ENCODE measurements at regions not wholly inside any gene's neighbourhood (a gene's known extent, or its start where the extent isn't known, plus 50 kb on each side); places are given as distances from the start of the nearest gene placed in this dataset.
"Not testable (repeated sequence)": the region's sequence is repeated elsewhere in the genome, so short reads cannot be mapped to it uniquely, and the experiment has no call there.

- H3K36me3 ChIP-seq (ENCODE audit: control insufficient read depth in 2 of 3, insufficient read depth in 3 of 3, low read length in 3 of 3); H3K9me3 Mint-ChIP-seq; H3K9me3 ChIP-seq (ENCODE audit: control insufficient read depth in 2 of 3, low read length in 3 of 3); CTCF ChIA-PET; POLR2A ChIA-PET; H3K4me3 Mint-ChIP-seq; H3K27ac ChIP-seq (ENCODE audit: low read depth, low read length); H3K4me1 Mint-ChIP-seq; H3K4me3 ChIP-seq (ENCODE audit: low read length); H3K36me3 Mint-ChIP-seq; H3K27me3 Mint-ChIP-seq; H3K4me1 ChIP-seq (ENCODE audit: control insufficient read depth in 2 of 2, insufficient read depth in 2 of 2, low read length in 2 of 2); DNase-seq; H3K27me3 ChIP-seq (ENCODE audit: control insufficient read depth in 2 of 2, insufficient read depth in 2 of 2, low read length in 2 of 2); ATAC-seq; H3K27ac Mint-ChIP-seq; intact Hi-C loops (cut with micrococcal nuclease): not testable (repeated sequence)
These were observed 183.1 kb upstream of the AGTR2 start for GRCh38 chrX:115987464-115987863.

GRCh38 chrX:115988825-115989224 is 181.7 kb upstream of the AGTR2 start:
- H3K4me1 Mint-ChIP-seq = no peaks in the 10 kb centered on the region
- ChIA-PET CTCF (no interaction called here), POLR2A (no interaction called here)
- Histone ChIP-seq H3K4me1 (ENCODE audit: control insufficient read depth in 2 of 2, insufficient read depth in 2 of 2, low read length in 2 of 2) (no peaks in the 10 kb centered on the region), H3K27me3 (ENCODE audit: control insufficient read depth in 2 of 2, insufficient read depth in 2 of 2, low read length in 2 of 2) (no peaks in the 10 kb centered on the region), H3K36me3 (ENCODE audit: control insufficient read depth in 2 of 3, insufficient read depth in 3 of 3, low read length in 3 of 3) (no peaks in the 10 kb centered on the region), H3K27ac (ENCODE audit: low read depth, low read length) (no peak overlapping the region), H3K9me3 (ENCODE audit: control insufficient read depth in 2 of 3, low read length in 3 of 3) (no peaks in the 10 kb centered on the region), H3K4me3 (ENCODE audit: low read length) (no peak overlapping the region)
- no peaks in the 10 kb centered on the region for H3K36me3 Mint-ChIP-seq
- no peak for DNase-seq
- intact Hi-C loops (cut with micrococcal nuclease) = no loop called here
- H3K9me3 Mint-ChIP-seq = peaks cover 0 to 6% (median 0%) of the 10 kb centered on the region in 11 donors
- ATAC-seq = no peak
- no peaks in the 10 kb centered on the region for H3K27me3 Mint-ChIP-seq
- H3K27ac Mint-ChIP-seq = no peak overlapping the region
- H3K4me3 Mint-ChIP-seq = no peak overlapping the region

- no peaks in the 10 kb centered on the region for H3K27me3 Mint-ChIP-seq
- Histone ChIP-seq H3K36me3 (ENCODE audit: control insufficient read depth in 2 of 3, insufficient read depth in 3 of 3, low read length in 3 of 3) (no peaks in the 10 kb centered on the region), H3K27ac (ENCODE audit: low read depth, low read length) (no peak overlapping the region), H3K9me3 (ENCODE audit: control insufficient read depth in 2 of 3, low read length in 3 of 3) (no peaks in the 10 kb centered on the region), H3K4me1 (ENCODE audit: control insufficient read depth in 2 of 2, insufficient read depth in 2 of 2, low read length in 2 of 2) (no peaks in the 10 kb centered on the region), H3K27me3 (ENCODE audit: control insufficient read depth in 2 of 2, insufficient read depth in 2 of 2, low read length in 2 of 2) (no peaks in the 10 kb centered on the region), H3K4me3 (ENCODE audit: low read length) (no peak overlapping the region)
- DNase-seq (no peak), ATAC-seq (no peak)
- H3K27ac Mint-ChIP-seq = no peak overlapping the region
- H3K4me1 Mint-ChIP-seq = no peaks in the 10 kb centered on the region
- no peak overlapping the region for H3K4me3 Mint-ChIP-seq
- peaks cover 0 to 4% (median 0%) of the 10 kb centered on the region in 11 donors for H3K9me3 Mint-ChIP-seq
- ChIA-PET CTCF (no interaction called here), POLR2A (no interaction called here)
- intact Hi-C loops (cut with micrococcal nuclease) = no loop called here
- H3K36me3 Mint-ChIP-seq = no peaks in the 10 kb centered on the region
These were observed 180.9 kb upstream of the AGTR2 start for GRCh38 chrX:115989686-115990085.

- no peak overlapping the region for H3K27ac ChIP-seq (ENCODE audit: low read depth, low read length)
These were observed 161.2 kb upstream of the AGTR2 start for GRCh38 chrX:116009346-116009745.

GRCh38 chrX:116009861-116010710 is 160.5 kb upstream of the AGTR2 start:
- H3K4me3 Mint-ChIP-seq = no peak overlapping the region
- DNase-seq (no peak), ATAC-seq (no peak)
- Histone ChIP-seq H3K4me1 (ENCODE audit: control insufficient read depth in 2 of 2, insufficient read depth in 2 of 2, low read length in 2 of 2) (no peaks in the 10 kb centered on the region), H3K36me3 (ENCODE audit: control insufficient read depth in 2 of 3, insufficient read depth in 3 of 3, low read length in 3 of 3) (no peaks in the 10 kb centered on the region), H3K27me3 (ENCODE audit: control insufficient read depth in 2 of 2, insufficient read depth in 2 of 2, low read length in 2 of 2) (no peaks in the 10 kb centered on the region), H3K27ac (ENCODE audit: low read depth, low read length) (no peak overlapping the region), H3K9me3 (ENCODE audit: control insufficient read depth in 2 of 3, low read length in 3 of 3) (no peaks in the 10 kb centered on the region), H3K4me3 (ENCODE audit: low read length) (no peak overlapping the region)
- ChIA-PET CTCF (no interaction called here), POLR2A (no interaction called here)
- H3K27me3 Mint-ChIP-seq = no peaks in the 10 kb centered on the region
- peaks cover 4 to 23% (median 9%) of the 10 kb centered on the region in 11 donors for H3K9me3 Mint-ChIP-seq
- intact Hi-C loops (cut with micrococcal nuclease) = no loop called here
- peaks cover 0 to 1% (median 0%) of the 10 kb centered on the region in 7 donors for H3K4me1 Mint-ChIP-seq
- no peaks in the 10 kb centered on the region for H3K36me3 Mint-ChIP-seq
- no peak overlapping the region for H3K27ac Mint-ChIP-seq

More at GRCh38 chrX:116009346-116009745, 161.2 kb upstream of the AGTR2 start:
- H3K36me3 ChIP-seq (ENCODE audit: control insufficient read depth in 2 of 3, insufficient read depth in 3 of 3, low read length in 3 of 3) = no peaks in the 10 kb centered on the region
- intact Hi-C loops (cut with micrococcal nuclease) = no loop called here
- no peaks in the 10 kb centered on the region for H3K4me1 ChIP-seq (ENCODE audit: control insufficient read depth in 2 of 2, insufficient read depth in 2 of 2, low read length in 2 of 2)
- ChIA-PET CTCF (no interaction called here), POLR2A (no interaction called here)
- no peaks in the 10 kb centered on the region for H3K27me3 ChIP-seq (ENCODE audit: control insufficient read depth in 2 of 2, insufficient read depth in 2 of 2, low read length in 2 of 2)
- ATAC-seq = no peak
- H3K27ac Mint-ChIP-seq = no peak overlapping the region
- H3K36me3 Mint-ChIP-seq = no peaks in the 10 kb centered on the region
- no peaks in the 10 kb centered on the region for H3K9me3 ChIP-seq (ENCODE audit: control insufficient read depth in 2 of 3, low read length in 3 of 3)
- H3K9me3 Mint-ChIP-seq = peaks cover 4 to 21% (median 9%) of the 10 kb centered on the region in 11 donors
- no peaks in the 10 kb centered on the region for H3K27me3 Mint-ChIP-seq
- H3K4me1 Mint-ChIP-seq = peaks cover 0 to 1% (median 0%) of the 10 kb centered on the region in 7 donors
- no peak overlapping the region for H3K4me3 ChIP-seq (ENCODE audit: low read length)
- no peak for DNase-seq
- H3K4me3 Mint-ChIP-seq = no peak overlapping the region

GRCh38 chrX:116010939-116011338 is 159.6 kb upstream of the AGTR2 start:
- POLR2A ChIA-PET = no interaction called here
- no peaks in the 10 kb centered on the region for H3K9me3 ChIP-seq (ENCODE audit: control insufficient read depth in 2 of 3, low read length in 3 of 3)
- Mint-ChIP-seq H3K36me3 (no peaks in the 10 kb centered on the region), H3K4me3 (no peak overlapping the region), H3K9me3 (peaks cover 4 to 23% (median 9%) of the 10 kb centered on the region in 11 donors), H3K4me1 (peaks cover 0 to 1% (median 0%) of the 10 kb centered on the region in 7 donors), H3K27ac (no peak overlapping the region), H3K27me3 (no peaks in the 10 kb centered on the region)
- CTCF ChIA-PET = no interaction called here
- no peaks in the 10 kb centered on the region for H3K4me1 ChIP-seq (ENCODE audit: control insufficient read depth in 2 of 2, insufficient read depth in 2 of 2, low read length in 2 of 2)
- intact Hi-C loops (cut with micrococcal nuclease) = no loop called here
- no peak overlapping the region for H3K27ac ChIP-seq (ENCODE audit: low read depth, low read length)
- DNase-seq = no peak
- ATAC-seq = no peak
- H3K4me3 ChIP-seq (ENCODE audit: low read length) = no peak overlapping the region
- no peaks in the 10 kb centered on the region for H3K27me3 ChIP-seq (ENCODE audit: control insufficient read depth in 2 of 2, insufficient read depth in 2 of 2, low read length in 2 of 2)
- no peaks in the 10 kb centered on the region for H3K36me3 ChIP-seq (ENCODE audit: control insufficient read depth in 2 of 3, insufficient read depth in 3 of 3, low read length in 3 of 3)

GRCh38 chrX:116031331-116031730 is 139.2 kb upstream of the AGTR2 start:
- ChIA-PET POLR2A (no interaction called here), CTCF (no interaction called here)
- no peaks in the 10 kb centered on the region for H3K36me3 Mint-ChIP-seq
- no peaks in the 10 kb centered on the region for H3K27me3 Mint-ChIP-seq
- Histone ChIP-seq H3K27me3 (ENCODE audit: control insufficient read depth in 2 of 2, insufficient read depth in 2 of 2, low read length in 2 of 2) (no peaks in the 10 kb centered on the region), H3K4me3 (ENCODE audit: low read length) (no peak overlapping the region), H3K9me3 (ENCODE audit: control insufficient read depth in 2 of 3, low read length in 3 of 3) (no peaks in the 10 kb centered on the region), H3K36me3 (ENCODE audit: control insufficient read depth in 2 of 3, insufficient read depth in 3 of 3, low read length in 3 of 3) (no peaks in the 10 kb centered on the region), H3K4me1 (ENCODE audit: control insufficient read depth in 2 of 2, insufficient read depth in 2 of 2, low read length in 2 of 2) (no peaks in the 10 kb centered on the region), H3K27ac (ENCODE audit: low read depth, low read length) (no peak overlapping the region)
- no peak for DNase-seq
- peaks cover 0 to 17% (median 4%) of the 10 kb centered on the region in 11 donors for H3K9me3 Mint-ChIP-seq
- H3K4me3 Mint-ChIP-seq = no peak overlapping the region
- H3K4me1 Mint-ChIP-seq = peaks cover 0 to 1% (median 0%) of the 10 kb centered on the region in 7 donors
- intact Hi-C loops (cut with micrococcal nuclease) = no loop called here
- H3K27ac Mint-ChIP-seq = no peak overlapping the region
- no peak for ATAC-seq

Measured in naive thymus-derived CD4-positive, alpha-beta T cell (primary cell).